Stimulated activated CD8-positive, alpha-beta memory T cell treated with anti-CD3 and anti-CD28 coated beads, Interleukin-12 subunit alpha, Interleukin-12 subunit beta, amount 100 ng/mL, for 1 hour (primary cell): ENCODE measurements at regions not wholly inside any gene's neighbourhood (a gene's known extent, or its start where the extent isn't known, plus 50 kb on each side); places are given as distances from the start of the nearest gene placed in this dataset.
"Not testable (repeated sequence)": the region's sequence is repeated elsewhere in the genome, so short reads cannot be mapped to it uniquely, and the experiment has no call there.

ENCODE experiments used
- DNase-seq: peaks from one replicate; pipeline ENCODE4 v3.0.0-alpha.2; 2020; ENCODE audit warnings: low read depth

DNA sequence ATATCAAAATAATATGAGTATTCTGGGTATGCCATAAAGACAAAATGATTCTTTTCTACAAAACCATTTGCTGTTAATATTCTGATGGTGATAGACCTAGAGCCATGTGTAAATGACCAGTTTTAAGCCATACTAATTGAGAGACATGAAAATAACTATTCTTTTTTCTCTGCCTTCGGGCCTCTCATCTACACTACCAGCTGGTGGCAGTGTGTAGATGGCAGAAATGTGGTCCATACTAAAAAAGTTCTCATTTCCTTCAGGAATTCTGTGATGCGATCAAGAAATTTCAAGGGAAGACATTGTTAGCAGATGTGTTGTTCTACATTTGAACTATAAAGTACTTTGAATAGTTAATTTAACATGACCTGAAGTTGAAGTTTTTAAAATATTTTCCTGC is 485.2 kb downstream of the TRIB2 start:
- DNase-seq, result no peak

DNA sequence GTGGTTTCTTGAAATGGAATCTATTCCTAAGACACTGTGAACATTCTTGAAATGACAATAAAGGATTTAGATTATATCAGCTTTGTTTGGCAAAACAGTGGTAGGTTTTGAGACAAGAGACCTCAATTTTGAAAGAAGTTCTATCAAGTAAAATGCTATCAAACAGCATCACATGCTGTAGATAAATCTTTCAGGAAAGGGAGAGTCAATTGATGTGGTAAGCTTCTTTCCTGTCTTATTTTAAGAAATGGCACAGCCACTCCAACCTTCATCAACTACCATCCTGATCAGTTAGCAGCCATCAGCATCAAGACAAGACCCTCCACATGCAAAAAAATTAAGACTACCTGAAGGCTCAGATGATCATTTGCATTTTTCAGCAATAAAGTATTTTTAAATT is 495.4 kb downstream of the TRIB2 start:
- no peak for DNase-seq

DNA sequence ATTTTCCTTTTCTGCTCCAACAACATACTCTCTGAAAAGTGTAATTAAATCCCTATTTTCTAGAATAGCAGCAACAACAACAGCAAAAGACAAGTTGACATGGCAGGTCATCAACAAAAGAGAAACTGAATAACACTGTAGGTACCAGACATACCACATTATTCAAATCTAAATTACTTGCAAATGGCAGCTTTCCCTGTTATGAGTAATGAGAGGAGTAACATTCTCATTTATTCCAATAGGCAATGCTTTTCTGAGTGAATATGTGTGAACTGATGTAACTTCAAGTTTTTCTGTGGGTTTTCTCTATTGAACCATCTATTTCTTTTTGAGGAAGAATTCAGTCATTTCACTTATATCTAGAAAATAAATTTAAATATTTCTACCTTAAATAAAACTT is 501.5 kb downstream of the TRIB2 start:
- no peak for DNase-seq

DNA sequence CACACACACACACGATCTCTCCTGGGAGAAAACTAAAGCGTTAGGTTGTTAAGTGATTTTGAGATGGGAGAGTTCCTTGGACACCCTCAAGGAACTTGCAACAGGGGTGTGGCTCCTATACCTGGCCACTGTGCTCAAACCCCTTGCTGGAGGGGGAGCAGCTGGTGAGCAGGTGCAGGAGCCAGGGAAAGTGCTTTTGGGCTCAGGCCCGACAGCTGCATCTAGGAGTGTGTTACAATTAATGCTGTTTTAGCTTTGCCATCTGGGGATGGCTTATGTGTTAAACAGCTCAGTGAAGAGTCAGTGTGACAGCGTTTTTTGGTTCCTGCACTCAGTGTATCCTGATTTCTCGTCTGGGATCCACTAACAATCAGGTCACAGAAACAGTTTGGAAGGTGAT is 510.8 kb downstream of the TRIB2 start:
- no peak for DNase-seq

DNA sequence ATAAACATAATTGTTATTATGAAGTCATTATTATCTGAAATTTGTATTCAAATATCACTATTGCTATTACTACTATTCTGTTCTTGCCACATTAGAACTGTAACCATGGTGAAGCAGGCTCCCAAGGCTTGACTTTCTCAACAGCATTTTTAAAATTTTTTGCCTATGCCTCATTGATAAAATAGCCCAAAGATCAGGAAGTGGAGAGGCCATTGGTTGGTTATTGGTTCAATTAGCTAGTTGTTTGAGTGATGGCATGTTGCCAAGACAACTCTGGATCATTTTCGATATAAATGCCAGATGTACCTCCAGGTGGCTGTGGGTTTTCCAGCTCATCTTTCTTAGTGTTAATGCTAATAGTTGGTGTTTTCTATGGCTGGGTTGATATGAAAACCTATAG is 513.5 kb downstream of the TRIB2 start:
- DNase-seq, result no peak

DNA sequence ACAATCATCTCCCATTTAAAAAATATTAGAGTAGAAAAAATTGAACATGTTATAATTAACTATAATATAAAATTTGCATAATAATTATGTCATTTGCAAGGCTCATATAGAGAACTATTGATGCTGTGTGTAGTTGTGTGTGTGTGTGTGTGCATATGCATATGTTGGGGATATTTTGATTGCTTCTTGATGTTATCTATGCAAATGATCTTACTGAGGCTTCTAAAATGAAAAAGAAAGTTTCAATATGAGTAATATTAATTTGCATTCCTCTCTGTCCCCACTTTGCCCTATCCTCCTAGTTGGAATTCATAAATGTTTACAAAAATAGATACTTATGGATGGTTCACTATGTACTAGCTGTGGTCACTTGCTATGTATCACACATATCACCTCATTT is 523.3 kb downstream of the TRIB2 start:
- no peak for DNase-seq

DNA sequence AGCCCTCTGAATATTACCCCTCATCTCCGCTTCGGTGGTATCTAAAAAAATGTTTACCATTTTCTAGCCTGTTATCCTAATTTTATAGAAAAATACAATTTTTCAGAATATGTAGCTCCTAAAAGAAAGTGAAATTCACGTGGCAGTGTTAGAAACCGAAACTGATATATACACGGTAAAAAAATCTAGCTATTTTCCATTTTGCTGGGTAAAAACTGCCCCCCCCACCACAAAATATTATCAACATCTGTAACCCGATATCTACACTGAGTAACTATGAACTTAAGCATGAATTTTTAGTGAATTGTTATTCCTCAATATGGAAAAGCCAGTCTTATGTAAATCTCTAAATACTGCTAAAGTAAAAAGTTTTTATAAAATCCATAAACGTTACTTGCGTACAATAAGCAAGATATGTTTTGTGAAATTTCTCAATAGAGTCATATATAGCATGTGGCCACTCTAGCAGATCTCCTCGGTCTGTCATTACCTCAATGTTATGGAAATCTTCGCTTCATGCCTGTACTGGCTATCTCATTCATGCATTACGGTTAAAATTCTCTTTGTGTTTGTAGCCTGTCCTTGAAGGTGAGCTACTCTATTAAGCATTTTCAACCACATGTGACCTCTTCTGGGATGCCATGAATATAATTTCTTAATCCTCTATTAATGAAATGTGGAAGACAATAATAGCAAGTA is 524.2 kb downstream of the TRIB2 start:
- no peak for DNase-seq

DNA sequence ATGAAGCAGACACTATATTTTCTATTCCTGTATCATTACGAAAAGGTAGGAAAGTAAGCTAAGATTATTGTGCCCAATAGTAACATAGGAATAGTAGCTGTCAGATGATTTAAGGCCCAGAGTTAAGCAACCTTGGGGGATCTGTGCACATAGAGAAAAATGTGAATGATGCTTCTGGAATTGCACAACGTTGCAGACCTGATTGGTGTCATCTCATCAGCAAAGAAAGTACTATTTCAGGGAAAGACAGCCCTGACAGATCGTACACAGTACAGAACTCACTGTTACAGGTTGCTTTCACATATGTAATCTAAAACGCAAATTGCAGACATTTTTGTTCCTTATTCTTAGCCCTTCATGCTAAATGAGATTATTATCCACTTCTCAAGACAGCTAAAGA is 535.9 kb downstream of the TRIB2 start:
- no peak for DNase-seq

DNA sequence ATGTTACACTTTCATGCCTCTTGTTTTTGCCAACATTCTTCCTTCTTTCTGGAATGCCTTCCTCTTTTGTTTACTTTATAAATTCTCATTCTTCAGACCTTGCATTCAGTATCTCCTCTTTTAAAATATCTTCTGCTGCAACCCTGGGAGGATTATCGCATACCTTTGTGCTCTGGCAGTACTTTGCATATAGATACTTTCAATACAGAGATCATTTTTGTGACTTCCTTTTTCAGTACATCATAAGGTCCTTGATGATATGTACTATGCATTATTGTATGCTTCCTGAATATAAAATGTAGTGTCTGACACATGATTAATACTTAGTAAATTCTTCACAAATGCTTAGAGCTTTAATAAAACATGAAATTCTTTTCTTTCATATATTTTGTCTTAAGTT is 538.7 kb downstream of the TRIB2 start:
- DNase-seq, result no peak

DNA sequence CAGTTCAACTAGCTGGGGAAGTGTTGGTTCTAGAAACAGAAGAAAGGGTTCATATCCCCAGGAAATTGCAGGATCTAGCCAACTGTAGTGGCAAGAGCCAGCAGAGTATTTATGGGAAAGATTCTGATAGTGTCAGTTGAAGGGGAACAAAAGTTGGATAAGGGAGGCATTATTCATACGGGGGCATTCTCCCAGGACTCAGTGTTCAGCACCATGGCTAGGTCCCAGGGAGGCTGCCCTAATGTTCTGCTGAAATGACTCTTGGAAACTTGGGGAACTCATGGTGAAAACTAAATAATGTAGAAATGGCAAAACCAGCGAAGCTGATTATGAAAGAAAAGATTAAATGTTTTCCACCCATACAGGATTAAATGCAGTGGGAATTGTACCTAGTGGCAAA is 543.7 kb downstream of the TRIB2 start:
- DNase-seq, result no peak

DNA sequence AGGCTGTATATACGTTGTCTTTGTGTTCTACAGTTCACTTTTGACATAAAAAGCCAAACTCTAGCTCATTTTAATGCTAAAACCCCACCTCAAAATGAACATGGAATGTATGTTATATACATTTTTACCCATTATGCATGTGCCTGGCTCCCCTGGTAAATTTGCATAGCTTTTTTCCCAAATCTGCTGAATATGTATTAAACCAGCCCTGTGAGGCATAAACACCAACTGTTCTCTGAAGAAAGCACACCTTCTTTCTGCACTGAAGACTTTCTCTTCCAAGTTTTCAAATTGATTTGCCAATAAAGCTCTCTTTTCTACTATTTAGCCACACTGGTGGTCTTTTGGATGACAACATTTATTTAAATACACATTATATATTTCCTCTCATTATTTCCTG is 549.4 kb downstream of the TRIB2 start:
- no peak for DNase-seq

DNA sequence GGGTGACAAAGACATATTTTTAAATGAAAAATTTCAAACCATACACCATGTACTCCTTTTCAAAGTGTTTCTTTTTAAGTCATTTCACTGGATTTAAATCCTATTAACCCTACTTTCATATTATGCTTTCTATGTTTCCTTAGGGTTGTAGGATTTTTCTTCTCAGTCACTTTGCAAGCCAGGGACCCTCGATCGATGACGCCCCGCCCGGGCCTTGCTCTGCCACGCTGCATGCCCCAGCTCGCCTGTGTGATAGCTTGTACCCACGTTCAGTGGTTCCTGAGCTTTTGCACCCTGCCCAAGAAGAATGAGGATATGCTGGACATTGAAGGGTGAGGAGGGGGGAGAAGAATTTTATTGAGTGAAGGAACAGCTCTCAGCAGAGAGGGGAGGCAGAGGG is 568.0 kb downstream of the TRIB2 start:
- no peak for DNase-seq

DNA sequence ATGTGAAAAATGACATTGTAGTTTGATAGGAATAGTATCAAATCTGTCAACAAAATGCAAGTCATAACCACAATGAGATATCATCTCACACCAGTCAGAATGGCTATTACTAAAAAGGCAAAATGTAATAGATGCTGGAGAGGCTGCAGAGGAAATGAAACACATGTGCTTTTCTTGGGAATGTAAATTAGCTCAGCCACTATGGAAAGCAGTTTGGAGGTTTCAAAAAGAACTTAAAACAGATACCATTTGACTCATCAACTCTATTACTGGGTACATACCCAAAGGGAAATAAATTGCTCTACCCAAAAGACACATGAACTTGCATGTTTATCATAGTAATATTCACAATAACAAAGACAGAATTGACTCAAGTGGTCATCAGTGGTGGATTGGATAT is 572.6 kb downstream of the TRIB2 start:
- no peak for DNase-seq

DNA sequence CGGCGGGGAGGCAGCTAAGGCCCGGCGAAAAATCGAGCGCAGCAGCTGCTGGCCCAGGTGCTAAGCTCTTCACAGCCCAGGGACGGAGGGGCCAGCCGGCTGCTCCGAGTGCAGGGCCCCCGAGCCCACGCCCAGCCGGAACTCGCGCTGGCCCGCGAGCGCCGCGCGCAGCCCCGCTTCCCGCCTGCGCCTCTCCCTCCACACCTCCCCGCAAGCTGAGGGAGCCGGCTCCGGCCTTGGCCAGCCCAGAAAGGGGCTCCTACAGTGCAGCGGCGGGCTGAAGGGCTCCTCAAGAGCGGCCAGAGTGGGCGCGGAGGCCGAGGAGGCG is 591.7 kb downstream of the TRIB2 start:
- not testable (repeated sequence) for DNase-seq

DNA sequence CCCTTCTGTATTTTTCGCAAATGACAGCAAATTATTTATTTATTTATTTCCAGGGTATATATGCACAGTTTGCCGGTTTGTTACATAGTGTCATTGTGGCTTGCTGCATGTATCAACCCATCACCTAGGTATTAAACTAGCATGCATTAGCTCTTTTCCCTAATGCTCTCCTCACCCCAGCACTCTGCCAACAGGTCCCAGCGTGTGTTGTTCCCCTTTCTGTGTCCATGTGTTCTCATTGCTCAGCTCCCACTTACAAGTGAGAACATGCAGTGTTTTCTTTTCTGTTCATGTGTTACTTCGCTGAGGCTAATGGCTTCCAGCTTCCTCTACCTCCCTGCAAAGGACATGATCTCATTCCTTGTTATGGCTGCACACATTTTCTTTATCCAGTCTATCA is 592.3 kb downstream of the TRIB2 start:
- no peak for DNase-seq

DNA sequence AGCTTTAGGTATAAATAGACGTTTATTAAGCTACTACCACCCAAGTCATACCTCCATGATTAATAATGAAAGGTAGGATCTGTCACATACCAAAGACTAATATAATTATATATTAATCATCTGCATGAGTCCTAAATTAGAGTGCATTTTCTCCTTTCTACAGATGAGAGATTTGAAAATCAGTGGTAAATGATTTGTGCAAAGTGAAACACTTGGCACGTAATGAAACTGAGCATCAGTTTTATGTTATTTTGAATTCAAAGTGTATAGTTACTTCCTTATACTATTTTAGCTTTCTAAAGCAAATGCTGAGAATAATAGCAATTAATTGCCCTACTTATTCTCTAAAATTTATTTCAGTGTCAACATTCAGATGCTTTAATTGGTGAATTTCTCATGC is 615.3 kb downstream of the TRIB2 start:
- no peak for DNase-seq

DNA sequence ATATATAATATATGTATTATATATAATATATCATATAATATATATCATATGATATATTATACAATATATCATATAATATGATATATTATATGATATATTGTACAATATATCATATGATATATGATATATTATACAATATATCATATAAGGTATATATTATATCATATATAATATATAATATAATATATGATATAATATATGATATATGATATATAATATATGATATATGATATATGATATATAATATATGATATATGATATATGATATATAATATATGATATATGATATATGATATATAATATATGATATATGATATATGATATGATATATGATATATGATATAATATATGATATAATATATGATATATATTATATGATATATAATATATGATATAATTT is 617.3 kb downstream of the TRIB2 start:
- not testable (repeated sequence) for DNase-seq

DNA sequence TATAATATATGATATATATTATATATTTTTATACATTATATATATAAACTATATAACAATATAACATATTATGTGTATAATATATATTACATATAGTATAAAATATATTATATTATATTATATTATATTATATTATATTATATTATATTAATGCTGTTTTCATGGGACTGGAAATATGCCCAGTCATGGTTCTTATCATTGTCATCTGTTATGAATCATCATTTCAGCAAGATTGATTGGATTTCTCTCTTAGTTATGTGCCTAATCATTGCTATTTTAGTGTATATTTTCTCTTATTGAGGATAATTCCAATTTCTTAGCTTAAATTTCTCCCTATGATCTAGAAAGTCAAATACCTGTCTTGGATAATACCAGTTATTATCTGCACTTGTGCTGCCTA is 617.8 kb downstream of the TRIB2 start:
- DNase-seq, result no peak

DNA sequence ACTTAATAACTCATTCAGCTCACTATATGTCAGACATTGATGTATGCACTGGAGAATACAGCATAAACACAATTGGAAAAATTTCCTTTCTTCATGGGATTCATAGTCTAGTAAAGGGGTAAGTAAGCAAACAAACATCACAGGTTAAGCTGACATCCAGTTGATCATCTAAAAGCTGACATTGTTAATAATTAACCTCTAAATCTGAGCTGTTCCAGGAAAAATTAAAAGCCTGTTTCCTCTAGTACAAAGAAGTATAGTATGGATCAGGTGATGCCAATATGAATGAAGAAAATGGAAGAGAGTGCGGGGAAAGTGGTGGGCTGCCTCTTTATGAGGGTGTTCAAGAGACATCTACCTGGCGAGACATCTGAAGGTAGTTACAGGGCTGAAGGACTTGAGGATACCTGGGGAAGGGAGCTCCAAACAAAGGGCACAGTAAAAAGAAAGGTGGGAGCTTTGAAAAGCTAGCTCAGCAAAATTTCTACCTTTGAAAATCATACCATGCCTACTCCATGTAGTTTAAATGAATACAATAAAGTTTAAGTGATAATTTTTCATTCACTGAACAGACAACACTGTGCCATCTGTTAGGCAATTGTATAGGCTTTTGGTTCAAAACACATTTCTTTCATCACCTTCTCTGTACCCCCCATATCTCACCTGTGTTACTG is 619.3 kb downstream of the TRIB2 start:
- DNase-seq, result no peak

DNA sequence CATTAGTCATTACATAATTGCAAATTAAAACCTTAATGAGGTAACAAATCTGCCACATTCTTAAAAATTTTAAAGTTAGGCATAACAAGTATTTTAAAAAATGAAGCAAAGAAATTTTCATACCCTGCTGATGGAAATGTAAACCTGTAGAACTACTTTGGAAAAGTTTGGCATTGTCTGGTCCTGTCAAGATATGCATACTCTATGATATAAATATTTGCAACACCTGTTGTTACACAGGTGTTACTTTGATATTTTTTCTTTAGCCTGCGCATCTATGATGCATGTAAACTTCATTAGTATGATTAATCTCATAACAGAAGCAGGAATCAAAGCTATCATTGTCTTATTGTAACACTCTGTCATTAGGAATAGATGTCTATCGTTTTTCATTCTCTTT is 634.3 kb downstream of the TRIB2 start:
- no peak for DNase-seq

DNA sequence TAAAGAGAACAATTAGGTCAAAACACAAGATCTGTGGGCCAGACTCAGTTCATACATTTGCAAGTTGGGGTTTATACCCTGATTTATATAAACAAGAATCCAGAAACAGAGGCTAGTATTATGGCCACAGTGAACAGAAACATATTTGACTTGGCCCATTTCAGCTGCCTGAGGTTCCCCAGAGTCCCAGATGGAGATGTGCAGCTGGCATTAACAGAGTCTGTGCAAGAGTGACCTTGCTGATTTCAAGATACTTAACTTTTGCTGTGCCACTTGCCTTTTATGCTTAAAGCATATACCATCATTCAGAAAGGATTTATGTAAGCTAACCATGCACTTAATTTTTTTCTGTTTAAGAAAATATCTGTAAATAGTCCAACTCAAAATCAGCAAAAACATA is 636.3 kb downstream of the TRIB2 start:
- DNase-seq, result no peak

DNA sequence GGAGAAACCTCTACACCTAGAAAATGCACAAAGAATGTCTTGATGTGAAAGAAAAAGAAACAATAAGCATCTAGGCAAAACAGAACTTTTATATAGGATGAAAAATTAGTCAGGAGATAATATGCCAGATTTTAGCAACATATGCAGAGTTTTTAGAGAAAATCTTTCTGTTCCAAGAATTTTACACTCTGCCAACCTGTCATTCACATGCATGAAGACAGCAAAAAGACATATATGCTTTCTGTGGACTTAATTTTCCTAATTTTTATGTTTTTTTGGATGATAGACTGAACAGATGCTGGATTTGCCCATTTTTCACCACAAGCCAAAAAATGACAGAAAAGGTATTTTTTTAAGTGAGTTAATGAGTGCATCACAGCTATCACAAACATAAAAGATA is 637.3 kb downstream of the TRIB2 start:
- no peak for DNase-seq

DNA sequence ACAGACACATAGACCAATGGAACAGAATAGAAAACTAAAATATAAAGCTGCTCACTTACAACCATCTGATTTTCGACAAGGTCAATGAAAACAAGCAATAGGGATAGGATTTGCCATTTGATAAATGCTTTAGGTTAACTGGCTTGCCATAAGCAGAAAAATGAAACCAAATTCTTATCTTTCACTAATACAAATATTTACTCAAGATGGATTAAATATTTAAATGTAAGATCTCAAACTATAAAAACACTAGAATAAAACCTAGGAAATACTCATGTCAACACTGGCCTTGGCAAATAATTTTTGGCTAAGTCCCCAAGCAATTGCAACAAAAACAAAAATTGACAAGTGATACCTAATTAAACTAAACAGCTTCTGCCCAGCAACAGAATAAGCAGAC is 665.2 kb downstream of the TRIB2 start:
- not testable (repeated sequence) for DNase-seq

DNA sequence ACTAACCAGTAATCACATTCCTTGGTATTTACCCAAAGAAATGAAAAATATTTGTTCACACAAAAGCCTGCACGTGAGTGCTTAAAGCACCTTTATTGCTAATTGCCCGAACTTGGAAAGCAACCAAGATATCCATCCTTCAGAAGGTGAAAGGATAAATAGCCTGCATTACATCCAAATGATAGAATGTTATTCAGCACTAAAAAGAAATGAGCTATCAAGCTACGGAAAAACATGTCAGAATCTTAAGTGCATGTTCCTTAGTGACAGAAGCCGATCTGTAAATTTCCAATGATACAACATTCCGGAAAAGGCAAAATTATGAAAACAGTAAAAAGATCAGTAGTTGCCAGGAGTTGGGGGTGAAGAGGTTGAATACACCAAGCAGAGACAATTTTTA is 672.4 kb downstream of the TRIB2 start:
- DNase-seq, result not testable (repeated sequence)
